ENCODE measurements at regions not wholly inside any gene's neighbourhood (a gene's known extent, or its start where the extent isn't known, plus 50 kb on each side); places are given as distances from the start of the nearest gene placed in this dataset.

DNA sequence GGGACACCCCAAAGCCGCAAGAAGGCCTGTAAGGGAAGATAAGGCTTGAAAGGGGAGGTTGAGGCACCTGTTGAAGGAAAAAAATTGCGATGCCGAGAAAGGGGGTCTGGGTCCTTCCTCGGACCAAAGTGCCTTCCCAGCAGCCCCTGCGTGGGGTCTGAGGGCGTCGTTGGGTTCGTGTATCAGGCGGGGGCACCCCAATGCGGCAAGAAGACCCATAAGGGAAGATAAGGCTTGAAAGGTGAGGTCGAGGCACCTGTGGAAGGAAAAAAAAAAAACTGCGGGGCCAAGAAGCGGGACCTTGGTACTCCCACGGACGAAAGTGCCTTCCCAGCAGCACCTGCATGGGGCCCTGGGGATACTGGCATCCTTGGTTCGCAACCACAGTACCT is 277.5 kb downstream of the ALG10 start:
- Histone ChIP-seq H4K91ac (ENCODE audit: low read length) (no peak overlapping the region), H3K14ac (ENCODE audit: low read length in 2 of 2) (no peak overlapping the region), H2BK15ac (ENCODE audit: low read depth, poor library complexity, severe bottlenecking) (no peak overlapping the region), H4K8ac (ENCODE audit: low read length) (no peak overlapping the region), H2BK5ac (ENCODE audit: low read depth, low read length, poor library complexity, severe bottlenecking) (no peak overlapping the region), H3K18ac (ENCODE audit: low read depth in 1 of 2, low read length in 2 of 2) (no peak overlapping the region), H2AFZ (ENCODE audit: low read depth, low read length) (no peak overlapping the region), H3K23ac (ENCODE audit: low read length in 2 of 2) (no peak overlapping the region), H2BK120ac (ENCODE audit: low read depth, low read length) (no peak overlapping the region), H3K9ac (ENCODE audit: low read length) (no peak overlapping the region), H3K4ac (ENCODE audit: low read depth in 1 of 2, low read length in 2 of 2) (no peak overlapping the region), H3K79me1 (replicated peaks; ENCODE audit: low read length, poor library complexity, severe bottlenecking) (no peaks in the 10 kb centered on the region), H3K27ac (ENCODE audit: low read length, poor library complexity, severe bottlenecking) (no peak overlapping the region), H2AK5ac (ENCODE audit: low read length, severe bottlenecking) (no peak overlapping the region), H3K4me3 (ENCODE audit: insufficient read depth in 1 of 2, low read depth in 1 of 2, low read length in 2 of 2) (no peak overlapping the region), H3K36me3 (ENCODE audit: control insufficient read depth in 1 of 2, insufficient read depth in 2 of 2, low read depth in 1 of 2, low read length in 2 of 2) (no peaks in the 10 kb centered on the region), H2BK12ac (ENCODE audit: low read length in 2 of 2) (no peak overlapping the region), H3K4me1 (ENCODE audit: control insufficient read depth, insufficient read depth, low read depth, low read length) (no peaks in the 10 kb centered on the region), H3K9me3 (ENCODE audit: control insufficient read depth, low read length) (peaks cover 7% of the 10 kb centered on the region), H3K27me3 (ENCODE audit: control insufficient read depth in 1 of 2, insufficient read depth in 1 of 2, low read length in 2 of 2) (no peaks in the 10 kb centered on the region), H3K4me2 (ENCODE audit: low read length, poor library complexity, severe bottlenecking) (no peak overlapping the region)
- DNase-seq, result no peak
- WGBS, result 68% methylated on average over 16 of the region's 16 CpGs

- no peak overlapping the region for H2BK5ac ChIP-seq (ENCODE audit: low read depth, low read length, poor library complexity, severe bottlenecking)
- H2BK120ac ChIP-seq (ENCODE audit: low read depth, low read length), result no peak overlapping the region
- no peak overlapping the region for H3K4me3 ChIP-seq (ENCODE audit: insufficient read depth in 1 of 2, low read depth in 1 of 2, low read length in 2 of 2)
- no peak overlapping the region for H2BK12ac ChIP-seq (ENCODE audit: low read length in 2 of 2)
- no peaks in the 10 kb centered on the region for H3K36me3 ChIP-seq (ENCODE audit: control insufficient read depth in 1 of 2, insufficient read depth in 2 of 2, low read depth in 1 of 2, low read length in 2 of 2)
- H3K18ac ChIP-seq (ENCODE audit: low read depth in 1 of 2, low read length in 2 of 2), result no peak overlapping the region
- H4K91ac ChIP-seq (ENCODE audit: low read length), result no peak overlapping the region
- H3K79me1 ChIP-seq (replicated peaks; ENCODE audit: low read length, poor library complexity, severe bottlenecking), result no peaks in the 10 kb centered on the region
- no peak overlapping the region for H4K8ac ChIP-seq (ENCODE audit: low read length)
- H3K27me3 ChIP-seq (ENCODE audit: control insufficient read depth in 1 of 2, insufficient read depth in 1 of 2, low read length in 2 of 2), result no peaks in the 10 kb centered on the region
- H3K9me3 ChIP-seq (ENCODE audit: control insufficient read depth, low read length), result peaks cover 7% of the 10 kb centered on the region
- H3K9ac ChIP-seq (ENCODE audit: low read length), result no peak overlapping the region
- H2AK5ac ChIP-seq (ENCODE audit: low read length, severe bottlenecking), result no peak overlapping the region
- no peak overlapping the region for H3K14ac ChIP-seq (ENCODE audit: low read length in 2 of 2)
- no peak overlapping the region for H2BK15ac ChIP-seq (ENCODE audit: low read depth, poor library complexity, severe bottlenecking)
- no peaks in the 10 kb centered on the region for H3K4me1 ChIP-seq (ENCODE audit: control insufficient read depth, insufficient read depth, low read depth, low read length)
- H2AFZ ChIP-seq (ENCODE audit: low read depth, low read length), result no peak overlapping the region
- WGBS, result 83% methylated on average over 34 of the region's 34 CpGs
- H3K23ac ChIP-seq (ENCODE audit: low read length in 2 of 2), result no peak overlapping the region
- no peak overlapping the region for H3K4me2 ChIP-seq (ENCODE audit: low read length, poor library complexity, severe bottlenecking)
- no peak overlapping the region for H3K4ac ChIP-seq (ENCODE audit: low read depth in 1 of 2, low read length in 2 of 2)
- DNase-seq, result no peak
- no peak overlapping the region for H3K27ac ChIP-seq (ENCODE audit: low read length, poor library complexity, severe bottlenecking)
These were observed 278.3 kb downstream of the ALG10 start for GRCh38 chr12:34300376-34301250.

- Histone ChIP-seq H2AFZ (ENCODE audit: low read depth, low read length) (no peak overlapping the region), H4K8ac (ENCODE audit: low read length) (no peak overlapping the region), H3K4me3 (ENCODE audit: insufficient read depth in 1 of 2, low read depth in 1 of 2, low read length in 2 of 2) (no peak overlapping the region), H3K9me3 (ENCODE audit: control insufficient read depth, low read length) (peaks cover 7% of the 10 kb centered on the region), H3K27ac (ENCODE audit: low read length, poor library complexity, severe bottlenecking) (no peak overlapping the region), H3K79me1 (replicated peaks; ENCODE audit: low read length, poor library complexity, severe bottlenecking) (no peaks in the 10 kb centered on the region), H3K4me1 (ENCODE audit: control insufficient read depth, insufficient read depth, low read depth, low read length) (no peaks in the 10 kb centered on the region), H3K18ac (ENCODE audit: low read depth in 1 of 2, low read length in 2 of 2) (no peak overlapping the region), H3K4ac (ENCODE audit: low read depth in 1 of 2, low read length in 2 of 2) (no peak overlapping the region), H3K14ac (ENCODE audit: low read length in 2 of 2) (no peak overlapping the region), H2BK120ac (ENCODE audit: low read depth, low read length) (no peak overlapping the region), H4K91ac (ENCODE audit: low read length) (no peak overlapping the region), H2BK15ac (ENCODE audit: low read depth, poor library complexity, severe bottlenecking) (no peak overlapping the region), H3K4me2 (ENCODE audit: low read length, poor library complexity, severe bottlenecking) (no peak overlapping the region), H2BK5ac (ENCODE audit: low read depth, low read length, poor library complexity, severe bottlenecking) (no peak overlapping the region), H3K9ac (ENCODE audit: low read length) (no peak overlapping the region), H3K36me3 (ENCODE audit: control insufficient read depth in 1 of 2, insufficient read depth in 2 of 2, low read depth in 1 of 2, low read length in 2 of 2) (no peaks in the 10 kb centered on the region), H2BK12ac (ENCODE audit: low read length in 2 of 2) (no peak overlapping the region), H3K23ac (ENCODE audit: low read length in 2 of 2) (no peak overlapping the region), H2AK5ac (ENCODE audit: low read length, severe bottlenecking) (no peak overlapping the region), H3K27me3 (ENCODE audit: control insufficient read depth in 1 of 2, insufficient read depth in 1 of 2, low read length in 2 of 2) (no peaks in the 10 kb centered on the region)
- 79% methylated on average over 21 of the region's 22 CpGs for WGBS
- DNase-seq, result no peak
These were observed 279.2 kb downstream of the ALG10 start for GRCh38 chr12:34301251-34302130.
